Brain pericyte (primary cell): ENCODE measurements at regions not wholly inside any gene's neighbourhood (a gene's known extent, or its start where the extent isn't known, plus 50 kb on each side); places are given as distances from the start of the nearest gene placed in this dataset.
"Not testable (repeated sequence)": the region's sequence is repeated elsewhere in the genome, so short reads cannot be mapped to it uniquely, and the experiment has no call there.

Source experiments
- DNase-seq: peaks from one replicate; pipeline ENCODE4 v3.0.0-alpha.2; 2012; ENCODE audit warnings: low read depth, low spot score

DNA sequence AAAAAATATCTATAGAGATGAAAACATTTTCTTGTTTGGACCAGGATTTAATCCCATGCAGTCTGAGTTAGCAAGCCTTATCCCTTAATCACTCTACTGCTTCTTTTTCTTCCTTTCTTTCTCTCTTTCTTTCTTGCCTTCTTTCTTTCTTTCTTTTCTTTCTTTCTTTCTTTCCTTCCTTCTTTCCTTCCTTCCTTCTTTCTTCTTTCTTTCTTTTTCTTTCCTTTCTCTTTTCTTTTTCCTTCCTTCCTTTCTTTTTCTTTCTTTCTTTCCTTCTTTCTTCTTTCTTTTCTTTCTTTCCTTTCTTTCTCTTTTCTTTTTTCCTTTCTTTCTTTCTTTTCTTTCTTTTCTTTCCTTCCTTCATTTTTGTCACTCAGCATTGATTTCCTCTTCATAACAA is 434.6 kb downstream of the FAT4 start:
- DNase-seq = no peak

DNA sequence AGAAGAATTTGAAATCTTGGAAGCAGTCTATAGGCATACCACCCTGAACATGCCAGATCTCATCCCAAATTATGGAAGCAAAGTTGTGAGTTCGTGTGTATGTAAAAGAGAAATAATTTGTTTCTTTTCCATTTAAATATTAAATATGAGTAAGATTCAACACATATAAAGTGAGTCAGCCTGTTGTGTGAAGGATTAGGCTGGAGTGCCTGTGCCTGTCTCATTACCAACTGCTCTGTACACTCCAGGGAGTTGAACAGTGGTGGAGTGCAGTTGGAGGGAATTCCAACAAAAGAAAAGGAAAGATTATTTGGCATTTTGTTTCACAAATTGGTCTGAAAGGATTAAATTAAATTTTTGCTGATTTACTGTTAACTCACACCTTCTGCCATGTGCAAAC is 435.6 kb downstream of the FAT4 start:
- DNase-seq = no peak

DNA sequence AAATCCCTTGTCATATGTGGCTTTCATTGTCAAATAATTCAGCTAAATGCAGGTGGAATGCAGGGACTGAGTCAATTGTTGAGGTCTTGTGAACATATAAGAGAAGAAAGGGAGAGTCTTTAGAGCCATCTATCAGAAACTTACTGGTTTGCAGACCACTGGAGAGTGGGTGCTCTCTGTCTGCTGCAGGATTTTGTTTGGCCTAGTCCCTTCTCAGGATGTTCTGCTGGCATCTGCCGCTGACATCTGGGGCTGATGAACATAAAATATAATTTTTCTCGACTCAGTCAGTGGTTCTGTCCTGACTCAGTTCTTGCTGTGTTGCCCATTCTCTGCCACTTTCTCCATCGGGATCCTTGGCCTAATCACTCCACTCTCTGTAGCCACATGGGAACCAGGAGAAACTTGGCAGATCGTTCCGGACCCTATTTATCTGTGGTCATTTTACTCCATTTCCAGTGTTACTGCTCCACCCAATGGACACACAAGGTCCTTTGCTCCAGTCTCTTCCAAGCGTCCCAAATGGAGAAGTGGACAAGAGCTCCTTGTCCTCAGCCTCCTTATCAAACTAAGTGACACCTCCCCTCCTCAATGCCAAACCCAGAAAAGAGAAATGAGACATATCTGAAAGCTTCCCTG is 436.2 kb downstream of the FAT4 start:
- DNase-seq = no peak

DNA sequence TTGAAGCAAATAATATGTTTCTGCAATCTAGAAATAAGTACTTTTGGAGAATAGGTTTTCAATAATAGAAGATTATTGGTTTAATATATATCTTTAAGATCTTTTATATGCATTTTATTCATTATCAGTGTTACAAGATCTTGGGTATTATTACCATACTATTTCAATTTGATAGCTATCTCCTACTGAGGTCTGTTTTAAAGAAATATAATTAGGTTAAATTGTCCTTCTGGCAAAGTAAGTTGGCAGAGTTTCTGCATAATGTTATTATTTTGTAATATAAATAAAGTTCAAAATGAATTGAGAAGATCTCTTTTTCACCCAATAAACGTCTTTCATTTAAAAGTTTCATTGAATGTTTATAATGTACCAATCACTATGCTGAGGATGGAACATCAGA is 443.7 kb downstream of the FAT4 start:
- no peak for DNase-seq

GRCh38 chr4:125760201-125760819 is 445.6 kb downstream of the FAT4 start:
- DNase-seq = no peak

- DNase-seq = no peak
These were observed 446.2 kb downstream of the FAT4 start for GRCh38 chr4:125760956-125761355.

GRCh38 chr4:125762537-125762936 is 447.8 kb downstream of the FAT4 start:
- DNase-seq = no peak

DNA sequence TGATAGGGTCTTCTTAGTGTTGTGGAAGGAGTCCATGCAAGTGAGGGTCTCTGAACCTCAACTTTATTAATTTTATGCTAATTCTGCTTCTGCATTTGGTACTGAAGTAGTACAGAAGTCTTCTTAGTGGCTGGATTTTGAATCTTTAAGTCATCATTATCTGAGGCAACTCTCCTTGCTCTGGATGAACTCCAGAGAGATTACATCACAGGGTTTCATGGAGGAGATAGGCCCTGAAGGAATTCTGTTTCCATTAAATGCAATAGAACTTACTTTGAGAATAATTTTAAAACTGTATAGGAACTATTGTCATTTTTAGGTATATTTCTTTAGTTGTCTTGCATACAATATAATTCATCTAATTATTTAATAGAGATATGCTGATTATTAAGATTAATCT is 451.2 kb downstream of the FAT4 start:
- no peak for DNase-seq

DNA sequence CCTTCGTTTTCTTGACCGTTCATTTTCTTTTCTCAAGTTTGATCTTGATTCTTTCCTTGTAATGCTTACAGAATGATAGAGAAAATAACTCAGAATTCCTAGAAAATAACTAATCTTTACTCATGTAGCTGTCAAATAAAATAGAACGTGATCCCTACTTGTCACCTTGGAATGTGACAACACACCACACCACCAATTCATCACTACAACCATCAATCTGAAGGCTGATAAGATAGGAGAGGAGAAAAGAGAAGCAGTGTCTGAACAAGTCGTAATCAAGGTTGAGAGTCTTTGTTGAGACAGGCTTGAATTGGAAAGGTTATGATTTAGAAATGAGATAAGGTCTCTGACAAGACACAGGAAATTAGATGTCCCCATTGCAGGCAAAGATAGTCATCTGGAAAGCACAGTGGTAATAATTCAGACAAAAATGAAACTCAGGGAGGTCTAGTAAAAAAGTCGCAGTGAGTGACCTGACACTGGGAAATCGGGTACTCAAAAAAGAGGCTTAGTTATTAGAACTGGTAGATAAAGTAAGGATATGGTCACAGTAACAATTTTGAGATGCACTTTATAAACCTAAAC is 456.2 kb downstream of the FAT4 start:
- no peak for DNase-seq

- DNase-seq = no peak
These were observed 457.9 kb downstream of the FAT4 start for GRCh38 chr4:125772680-125773079.

GRCh38 chr4:125773502-125773901 is 458.7 kb downstream of the FAT4 start:
- no peak for DNase-seq

- DNase-seq = no peak
These were observed 459.2 kb downstream of the FAT4 start for GRCh38 chr4:125773931-125774330.

- DNase-seq = no peak
These were observed 461.4 kb downstream of the FAT4 start for GRCh38 chr4:125776146-125776545.

DNA sequence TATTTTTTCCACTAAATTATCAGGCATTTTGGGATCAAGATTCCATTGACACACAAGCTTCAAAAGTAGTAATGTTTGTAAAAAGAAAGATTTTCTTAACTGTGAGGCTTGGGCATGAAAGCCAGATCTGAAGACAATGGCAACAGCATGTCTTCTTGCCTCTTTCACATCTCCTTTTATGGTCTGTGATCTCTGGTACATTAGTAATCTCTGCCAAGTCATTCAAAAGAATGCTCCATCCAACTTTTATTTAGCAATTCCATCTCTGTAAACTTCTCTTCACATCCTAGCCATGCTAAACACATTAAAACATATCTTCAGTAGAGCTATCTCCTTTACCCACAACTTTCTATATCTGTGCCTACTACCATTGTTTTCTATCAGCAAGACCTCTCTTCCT is 465.4 kb downstream of the FAT4 start:
- DNase-seq = no peak

GRCh38 chr4:125780747-125781146 is 466.0 kb downstream of the FAT4 start:
- DNase-seq = no peak

DNA sequence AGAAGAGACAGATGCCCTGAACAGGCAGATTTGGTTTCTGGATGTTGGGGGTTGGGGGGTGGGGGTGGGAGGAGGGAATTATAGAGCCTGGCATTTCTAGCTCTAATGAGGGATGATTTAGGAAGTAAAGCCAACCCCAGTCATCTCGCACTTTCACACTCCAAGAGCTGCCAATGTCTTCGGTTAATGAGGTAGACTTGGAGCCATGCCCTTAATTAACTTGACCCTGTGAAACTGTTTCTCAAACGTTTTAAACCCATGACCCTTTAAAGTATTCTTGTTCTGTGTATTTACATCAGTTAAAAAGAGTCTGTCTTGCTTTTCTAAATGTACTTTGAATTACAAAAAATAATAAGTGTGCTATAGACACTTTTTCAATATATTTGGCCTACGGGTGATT is 466.9 kb downstream of the FAT4 start:
- no peak for DNase-seq

- DNase-seq = no peak
These were observed 470.0 kb downstream of the FAT4 start for GRCh38 chr4:125784741-125785140.

DNA sequence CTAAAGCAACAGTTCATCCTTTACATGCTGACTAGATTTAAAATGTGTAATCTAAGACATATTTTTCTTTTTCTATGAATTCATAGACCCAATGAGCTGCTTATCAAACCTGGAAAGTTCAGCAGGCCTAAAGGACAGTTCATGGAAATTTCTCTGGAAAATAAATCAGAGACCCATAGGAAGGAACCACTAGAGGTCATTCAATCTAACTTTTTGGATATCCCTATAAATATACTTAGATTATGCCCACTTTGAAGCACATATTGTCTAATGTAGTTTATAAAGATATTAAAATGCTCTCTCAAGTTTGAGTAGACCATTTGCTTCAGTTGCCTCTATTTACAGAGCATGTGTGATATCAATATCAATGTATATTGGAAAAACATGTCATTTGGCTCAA is 473.0 kb downstream of the FAT4 start:
- no peak for DNase-seq

DNA sequence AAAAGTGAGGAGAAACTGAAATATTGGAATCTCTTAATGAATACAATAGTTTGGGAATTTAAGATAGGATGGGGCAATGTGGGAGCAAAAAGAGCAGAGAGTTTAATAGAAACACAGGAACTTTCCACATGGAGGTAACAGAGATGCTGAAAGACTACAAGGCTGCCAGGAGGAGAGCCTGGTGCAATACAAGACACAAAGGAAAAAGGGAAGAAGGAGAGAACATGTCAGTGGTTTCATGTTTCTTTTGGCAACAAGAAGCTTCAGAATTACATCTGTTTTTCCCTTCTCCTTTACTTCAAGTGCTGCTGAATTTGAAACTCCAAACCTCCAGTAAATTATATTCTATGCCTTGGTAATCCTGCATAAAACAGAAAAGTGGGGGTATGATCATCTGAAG is 474.3 kb downstream of the FAT4 start:
- no peak for DNase-seq

- DNase-seq = no peak
These were observed 477.1 kb downstream of the FAT4 start for GRCh38 chr4:125791896-125792295.

DNA sequence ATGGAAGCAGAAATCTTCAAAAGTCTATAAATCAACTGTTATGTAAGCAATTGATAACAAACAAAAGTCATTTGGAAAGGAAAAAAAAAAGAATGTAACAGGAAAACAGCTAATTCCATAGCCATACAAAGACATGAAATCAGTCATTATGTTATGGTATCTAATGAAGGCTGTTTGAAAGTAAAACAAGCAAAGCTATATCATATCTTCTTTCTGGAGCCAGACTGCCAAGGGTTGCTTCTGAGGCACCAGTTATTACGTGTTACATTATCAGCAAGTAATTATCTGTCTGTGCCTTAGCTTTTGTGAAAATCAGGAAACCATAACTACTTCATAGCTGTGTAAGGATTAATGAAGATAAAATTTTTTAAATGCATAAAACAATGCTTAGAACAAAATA is 480.2 kb downstream of the FAT4 start:
- DNase-seq = no peak

GRCh38 chr4:125796138-125796537 is 481.4 kb downstream of the FAT4 start:
- DNase-seq = no peak

GRCh38 chr4:125797621-125798020 is 482.9 kb downstream of the FAT4 start:
- DNase-seq = not testable (repeated sequence)
